ENCODE measurements at regions not wholly inside any gene's neighbourhood (a gene's known extent, or its start where the extent isn't known, plus 50 kb on each side); places are given as distances from the start of the nearest gene placed in this dataset.

GRCh38 chrX:80181079-80181478, 166.5 kb downstream of the TBX22 start:
- no peak for TF ChIP-seq CTCF (IDR thresholded peaks at IDR 0.05; ENCODE audit: insufficient read depth, low read depth, low read length, missing control alignments)
- H3K4me3 ChIP-seq (ENCODE audit: low read length) = no peak overlapping the region
- DNase-seq (ENCODE audit: low read depth) = no peak

- DNase-seq (ENCODE audit: low read depth) = no peak
- TF ChIP-seq CTCF (IDR thresholded peaks at IDR 0.05; ENCODE audit: insufficient read depth, low read depth, low read length, missing control alignments) = no peak
- no peak overlapping the region for H3K4me3 ChIP-seq (ENCODE audit: low read length)
Measured at GRCh38 chrX:80184854-80185253, 170.3 kb downstream of the TBX22 start.

- H3K4me3 ChIP-seq (ENCODE audit: low read length) = no peak overlapping the region
- no peak for DNase-seq (ENCODE audit: low read depth)
- TF ChIP-seq CTCF (IDR thresholded peaks at IDR 0.05; ENCODE audit: insufficient read depth, low read depth, low read length, missing control alignments) = no peak
Measured at GRCh38 chrX:80206647-80207046, 192.1 kb downstream of the TBX22 start.

- TF ChIP-seq CTCF (IDR thresholded peaks at IDR 0.05; ENCODE audit: insufficient read depth, low read depth, low read length, missing control alignments) = no peak
- no peak for DNase-seq (ENCODE audit: low read depth)
Measured at GRCh38 chrX:80207327-80207726, 192.8 kb downstream of the TBX22 start.

GRCh38 chrX:80216086-80216485, 201.5 kb downstream of the TBX22 start:
- DNase-seq (ENCODE audit: low read depth) = peak; percentile 73
- no peak overlapping the region for H3K4me3 ChIP-seq (ENCODE audit: low read length)
- TF ChIP-seq CTCF (IDR thresholded peaks at IDR 0.05; ENCODE audit: insufficient read depth, low read depth, low read length, missing control alignments) = no peak

More at GRCh38 chrX:80207327-80207726, 192.8 kb downstream of the TBX22 start:
- H3K4me3 ChIP-seq (ENCODE audit: low read length) = no peak overlapping the region

- TF ChIP-seq CTCF (IDR thresholded peaks at IDR 0.05; ENCODE audit: insufficient read depth, low read depth, low read length, missing control alignments) = no peak
- no peak overlapping the region for H3K4me3 ChIP-seq (ENCODE audit: low read length)
- peak; percentile 1 for DNase-seq (ENCODE audit: low read depth)
Measured at GRCh38 chrX:80223982-80224579, 196.2 kb upstream of the TENT5D start.

- DNase-seq (ENCODE audit: low read depth) = no peak
- no peak for TF ChIP-seq CTCF (IDR thresholded peaks at IDR 0.05; ENCODE audit: insufficient read depth, low read depth, low read length, missing control alignments)
Measured at GRCh38 chrX:80229626-80230025, 190.6 kb upstream of the TENT5D start.

More at GRCh38 chrX:80229626-80230025, 190.6 kb upstream of the TENT5D start:
- H3K4me3 ChIP-seq (ENCODE audit: low read length) = no peak overlapping the region

Data from epithelial cell of esophagus (primary cell).